Endothelial cell of umbilical vein (primary cell): ENCODE measurements at regions not wholly inside any gene's neighbourhood (a gene's known extent, or its start where the extent isn't known, plus 50 kb on each side); places are given as distances from the start of the nearest gene placed in this dataset.

Experiments used
- BruUV-seq: library from RNA; stranded (reverse); fragments of 400-500 nt; replicated peaks from 2 replicates; lab custom pipeline; 2021; lab: Mats Ljungman, UMichigan
- CTCF ChIA-PET: fragments of 300-600, 350-600 bp; sonication (Branson Sonifier 250); formaldehyde crosslinking; loops from one replicate; lab custom pipeline; 2021; ENCODE audit warnings: antibody characterized with exemption, inconsistent platforms; lab: Charles Lee
- POLR2A ChIA-PET: fragments of 300-600, 350-600 bp; sonication (Branson Sonifier 250); formaldehyde crosslinking; loops from one replicate; lab custom pipeline; 2021; ENCODE audit warnings: antibody characterized with exemption, inconsistent platforms; lab: Charles Lee
- DNase-seq: peaks from one replicate; pipeline ENCODE4 v3.0.0-alpha.2; 2011; ENCODE audit warnings: low read depth, low spot score
- FAIRE-seq: peaks from 2 replicates; lab custom pipeline; 2011; peaks lifted over from hg19 to GRCh38; lab: Jason Lieb, UNC
- H2AFZ ChIP-seq: 2 replicates; pipeline ENCODE4 v1.6.0; 2012; ENCODE audit warnings: low read depth, low read length, control low read depth, inconsistent platforms
- H3K27ac ChIP-seq: 2 replicates; pipeline ENCODE4 v1.5.1; 2011; ENCODE audit warnings: low read depth, mild to moderate bottlenecking, control low read depth, low read length, moderate library complexity; ENCODE audit not compliant: insufficient read depth
- H3K27me3 ChIP-seq, 2 experiments: 2 replicates each; pipeline versions ENCODE4 v1.6.0 to v1.6.1; 2011; ENCODE audit warnings: low read length in 2 of 2, mixed read lengths in 1 of 2; ENCODE audit not compliant: control insufficient read depth in 2 of 2, insufficient read depth in 2 of 2
- H3K36me3 ChIP-seq, 2 experiments: 2 replicates in 1 of 2; 3 replicates in 1 of 2; pipeline ENCODE4 v1.5.1; 2011; ENCODE audit warnings: low read length in 2 of 2, mild to moderate bottlenecking in 1 of 2, moderate library complexity in 1 of 2; ENCODE audit not compliant: control insufficient read depth in 2 of 2, insufficient read depth in 2 of 2; ENCODE audit errors: extremely low read depth in 1 of 2
- H3K4me1 ChIP-seq: 3 replicates; pipeline ENCODE4 v1.5.1; 2011; ENCODE audit warnings: mild to moderate bottlenecking, low read length; ENCODE audit not compliant: control insufficient read depth, insufficient read depth; ENCODE audit errors: extremely low read depth
- H3K4me2 ChIP-seq: 2 replicates; pipeline ENCODE4 v1.6.1; 2011; ENCODE audit warnings: low read length, control low read depth, mixed read lengths; ENCODE audit not compliant: insufficient read depth
- H3K4me3 ChIP-seq, 3 experiments: fragments of 200-600 bp in 1 of 3; sonication (generic), shearing (Covaris generic) in 1 of 3; replicated peaks in 1 of 3; 2 replicates each; pipeline ENCODE4 v1.5.1; 2011 to 2016; ENCODE audit warnings: control low read depth in 3 of 3, low read length in 3 of 3, mild to moderate bottlenecking in 2 of 3, inconsistent platforms in 1 of 3, low read depth in 1 of 3, moderate library complexity in 1 of 3; ENCODE audit not compliant: insufficient read depth in 1 of 3
- H3K79me2 ChIP-seq: 2 replicates; pipeline ENCODE4 v1.6.0; 2012; ENCODE audit warnings: low read length, inconsistent platforms; ENCODE audit not compliant: control insufficient read depth, insufficient read depth
- H3K9ac ChIP-seq: replicated peaks from 2 replicates; pipeline ENCODE3; 2011; ENCODE audit warnings: low read length, control low read depth; ENCODE audit not compliant: insufficient read depth; ENCODE audit errors: extremely low read depth
- H3K9me1 ChIP-seq: replicated peaks from 3 replicates; pipeline ENCODE4 v1.6.0; 2011; ENCODE audit warnings: mild to moderate bottlenecking, low read length; ENCODE audit not compliant: control insufficient read depth, insufficient read depth; ENCODE audit errors: extremely low read depth
- H3K9me3 ChIP-seq: replicated peaks from 2 replicates; pipeline ENCODE4 v1.5.1; 2012; ENCODE audit warnings: low read length, inconsistent platforms; ENCODE audit not compliant: control insufficient read depth, insufficient read depth
- H4K20me1 ChIP-seq: replicated peaks from 2 replicates; pipeline ENCODE3; 2011; ENCODE audit warnings: mild to moderate bottlenecking, low read length; ENCODE audit not compliant: control insufficient read depth, insufficient read depth; ENCODE audit errors: extremely low read depth
- EZH2 ChIP-seq: IDR thresholded peaks from 2 replicates; pipeline ENCODE4 v1.6.1; 2012; ENCODE audit warnings: borderline replicate concordance, low read depth, mild to moderate bottlenecking, moderate library complexity, low read length, inconsistent platforms; ENCODE audit not compliant: severe bottlenecking
- FOS ChIP-seq: IDR thresholded peaks from 2 replicates; pipeline ENCODE4 v1.6.1; 2011; ENCODE audit warnings: mild to moderate bottlenecking, low read length, moderate library complexity, borderline replicate concordance; ENCODE audit not compliant: insufficient read depth
- GATA2 ChIP-seq: IDR thresholded peaks from 2 replicates; pipeline ENCODE4 v1.7.0; 2011; ENCODE audit warnings: low read depth, mild to moderate bottlenecking, moderate library complexity, mixed read lengths, low read length; ENCODE audit not compliant: insufficient read length, insufficient read depth
- JUN ChIP-seq: IDR thresholded peaks from 2 replicates; pipeline ENCODE4 v1.6.1; 2011; ENCODE audit warnings: borderline replicate concordance, low read depth; ENCODE audit not compliant: insufficient read length, insufficient read depth
- MAX ChIP-seq: IDR thresholded peaks from 2 replicates; pipeline ENCODE4 v1.6.1; 2011; ENCODE audit not compliant: insufficient read depth, insufficient read length
- MYC ChIP-seq: IDR thresholded peaks from one replicate; pipeline ENCODE4 v1.6.1; 2011; ENCODE audit warnings: mild to moderate bottlenecking, low read depth, low read length
- POLR2A ChIP-seq: IDR thresholded peaks from 2 replicates; pipeline ENCODE4 v1.6.1; 2012; ENCODE audit warnings: low read depth, mild to moderate bottlenecking, control low read depth, low read length
- POLR2AphosphoS5 ChIP-seq: IDR thresholded peaks from 2 replicates; pipeline ENCODE4 v1.6.1; 2012; ENCODE audit warnings: low read depth, mild to moderate bottlenecking, control low read depth, low read length, moderate library complexity; ENCODE audit not compliant: insufficient read depth
- dilution Hi-C: fragments of 300-500 bp; cut with MboI; formaldehyde crosslinking; loops from one replicate; pipeline ENCODE4 v1.15.0; 2019; ENCODE audit warnings: low sequenced_read_pairs; ENCODE audit not compliant: extremely low pct_ligation_motif_present
- intact Hi-C: fragments of 100-400 bp; cut with micrococcal nuclease; formaldehyde crosslinking; loops from one replicate; pipeline ENCODE4 v1.10.0; 2022
- TF ChIP-seq, protein P1 (sequence below), 2 donors: IDR thresholded peaks; 1 replicate in 1 of 2; 2 replicates in 1 of 2; pipeline ENCODE4 v1.5.1; 2011; ENCODE audit warnings: low read length in 2 of 2, mild to moderate bottlenecking in 2 of 2, moderate library complexity in 2 of 2, control low read depth in 1 of 2, inconsistent platforms in 1 of 2, low read depth in 1 of 2; ENCODE audit not compliant: insufficient read depth in 1 of 2; ENCODE audit errors: extremely low read depth in 1 of 2

GRCh38 chr11:114892381-114893197 is 214.3 kb downstream of the NXPE2 start:
- Histone ChIP-seq H3K9ac (no peak overlapping the region), H3K9me3 (peaks cover 1% of the 10 kb centered on the region), H3K4me3 (no peak overlapping the region), H3K4me2 (no peak overlapping the region), H4K20me1 (no peaks in the 10 kb centered on the region), H2AFZ (no peak overlapping the region), H3K27ac (no peak overlapping the region), H3K27me3 (no peaks in the 10 kb centered on the region), H3K36me3 (no peaks in the 10 kb centered on the region), H3K4me1 (no peaks in the 10 kb centered on the region), H3K79me2 (no peaks in the 10 kb centered on the region), H3K9me1 (no peaks in the 10 kb centered on the region)
- CTCF ChIA-PET = no interaction called here
- DNase-seq = no peak
- no TSS peak for BruUV-seq
- POLR2A ChIA-PET = no interaction called here
- no peak for TF ChIP-seq EZH2
- TF ChIP-seq MAX = no peak
- TF ChIP-seq, protein P1, sequence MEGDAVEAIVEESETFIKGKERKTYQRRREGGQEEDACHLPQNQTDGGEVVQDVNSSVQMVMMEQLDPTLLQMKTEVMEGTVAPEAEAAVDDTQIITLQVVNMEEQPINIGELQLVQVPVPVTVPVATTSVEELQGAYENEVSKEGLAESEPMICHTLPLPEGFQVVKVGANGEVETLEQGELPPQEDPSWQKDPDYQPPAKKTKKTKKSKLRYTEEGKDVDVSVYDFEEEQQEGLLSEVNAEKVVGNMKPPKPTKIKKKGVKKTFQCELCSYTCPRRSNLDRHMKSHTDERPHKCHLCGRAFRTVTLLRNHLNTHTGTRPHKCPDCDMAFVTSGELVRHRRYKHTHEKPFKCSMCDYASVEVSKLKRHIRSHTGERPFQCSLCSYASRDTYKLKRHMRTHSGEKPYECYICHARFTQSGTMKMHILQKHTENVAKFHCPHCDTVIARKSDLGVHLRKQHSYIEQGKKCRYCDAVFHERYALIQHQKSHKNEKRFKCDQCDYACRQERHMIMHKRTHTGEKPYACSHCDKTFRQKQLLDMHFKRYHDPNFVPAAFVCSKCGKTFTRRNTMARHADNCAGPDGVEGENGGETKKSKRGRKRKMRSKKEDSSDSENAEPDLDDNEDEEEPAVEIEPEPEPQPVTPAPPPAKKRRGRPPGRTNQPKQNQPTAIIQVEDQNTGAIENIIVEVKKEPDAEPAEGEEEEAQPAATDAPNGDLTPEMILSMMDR (IDR thresholded peaks at IDR 0.05; ENCODE audit: extremely low read depth in 1 of 2, insufficient read depth in 1 of 2, low read depth in 1 of 2, low read length in 2 of 2) = no peak
- TF ChIP-seq POLR2AphosphoS5 = no peak
- TF ChIP-seq POLR2A = no peak
- no peak for TF ChIP-seq MYC
- no peak for TF ChIP-seq GATA2
- TF ChIP-seq JUN = no peak
- TF ChIP-seq FOS = no peak
- FAIRE-seq = no peak
- dilution Hi-C loops = no loop called here
- intact Hi-C loops = no loop called here
